ENCODE measurements at regions not wholly inside any gene's neighbourhood (a gene's known extent, or its start where the extent isn't known, plus 50 kb on each side); places are given as distances from the start of the nearest gene placed in this dataset.

DNA sequence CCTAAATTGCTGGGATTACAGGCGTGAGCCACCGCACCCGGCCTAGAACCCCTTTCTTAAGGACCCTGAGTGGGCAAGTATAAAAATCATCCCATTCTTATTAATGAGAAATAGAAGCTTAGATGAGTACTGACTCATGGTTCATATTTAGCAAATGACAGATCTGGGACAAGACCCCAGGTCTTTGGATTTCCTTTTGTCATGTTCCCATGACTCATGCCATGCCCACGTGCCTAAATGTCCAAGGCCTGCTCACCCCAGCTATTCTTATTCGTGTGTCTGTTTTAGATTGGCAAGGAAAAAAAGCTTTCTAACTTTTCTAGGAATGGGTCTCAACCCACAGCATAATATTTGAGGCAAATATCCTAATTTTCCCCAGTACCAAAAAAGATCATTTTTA lies 57.7 kb upstream of the RPS23 start:
- no peak for TF ChIP-seq CTCF (IDR thresholded peaks at IDR 0.05; ENCODE audit: low read depth, low read length, missing control alignments)

DNA sequence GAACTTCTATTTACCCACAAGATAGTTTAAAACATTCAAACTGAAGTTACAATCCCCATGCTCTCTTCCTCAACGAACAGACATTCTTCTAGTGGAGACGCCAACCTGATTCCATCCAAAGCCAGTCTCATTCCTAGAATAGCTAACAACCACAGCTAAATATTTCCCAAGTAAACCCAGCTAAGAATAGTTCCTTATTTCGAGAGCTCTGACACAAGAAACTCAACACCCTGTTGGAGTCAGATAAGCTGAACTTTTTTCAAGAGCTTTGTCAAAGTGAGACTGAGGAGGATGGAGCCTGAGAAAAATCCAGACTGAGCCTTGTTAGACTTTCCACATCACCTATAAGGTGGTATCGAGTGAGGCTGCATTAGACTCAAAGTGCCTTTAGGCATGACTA lies 56.7 kb upstream of the RPS23 start:
- TF ChIP-seq CTCF (IDR thresholded peaks at IDR 0.05; ENCODE audit: low read depth, low read length, missing control alignments): no peak
- Histone ChIP-seq H3K27me3 (replicated peaks) (no peaks in the 10 kb centered on the region), H3K4me3 (ENCODE audit: low read depth, low read length) (no peak overlapping the region), H3K36me3 (replicated peaks) (no peaks in the 10 kb centered on the region), H3K27ac (peak overlapping the region; percentile 90)
- peak; percentile 86 for DNase-seq
- in situ Hi-C loops (cut with HindIII; ENCODE audit: low pct_ligation_motif_present, low sequenced_read_pairs): no loop called here

More for the DNA sequence above, 57.7 kb upstream of the RPS23 start:
- DNase-seq: peak; percentile 71
- H3K4me3 ChIP-seq (ENCODE audit: low read depth, low read length): no peak overlapping the region
- in situ Hi-C loops (cut with HindIII; ENCODE audit: low pct_ligation_motif_present, low sequenced_read_pairs): no loop called here
- H3K27ac ChIP-seq: peak overlapping the region; percentile 90
- no peaks in the 10 kb centered on the region for H3K36me3 ChIP-seq (replicated peaks)
- H3K27me3 ChIP-seq (replicated peaks): no peaks in the 10 kb centered on the region

- in situ Hi-C loops (cut with HindIII; ENCODE audit: low pct_ligation_motif_present, low sequenced_read_pairs): no loop called here
- Histone ChIP-seq H3K36me3 (replicated peaks) (no peaks in the 10 kb centered on the region), H3K27me3 (replicated peaks) (no peaks in the 10 kb centered on the region), H3K27ac (peak overlapping the region; percentile 90), H3K4me3 (ENCODE audit: low read depth, low read length) (no peak overlapping the region)
- no peak for DNase-seq
- no peak for TF ChIP-seq CTCF (IDR thresholded peaks at IDR 0.05; ENCODE audit: low read depth, low read length, missing control alignments)
Observed at GRCh38 chr5:82334085-82334692, 56.0 kb upstream of the RPS23 start.

GRCh38 chr5:82332886-82333615 lies 54.9 kb upstream of the RPS23 start:
- H3K36me3 ChIP-seq (replicated peaks): no peaks in the 10 kb centered on the region
- H3K27me3 ChIP-seq (replicated peaks): no peaks in the 10 kb centered on the region
- TF ChIP-seq CTCF (IDR thresholded peaks at IDR 0.05; ENCODE audit: low read depth, low read length, missing control alignments): no peak
- peak overlapping the region; percentile 67 for H3K27ac ChIP-seq
- peak; percentile 54 for DNase-seq
- in situ Hi-C loops (cut with HindIII; ENCODE audit: low pct_ligation_motif_present, low sequenced_read_pairs): no loop called here
- H3K4me3 ChIP-seq (ENCODE audit: low read depth, low read length): no peak overlapping the region

- TF ChIP-seq CTCF (IDR thresholded peaks at IDR 0.05; ENCODE audit: low read depth, low read length, missing control alignments): no peak
- peak; percentile 23 for DNase-seq
- Histone ChIP-seq H3K36me3 (replicated peaks) (no peaks in the 10 kb centered on the region), H3K27me3 (replicated peaks) (no peaks in the 10 kb centered on the region), H3K4me3 (ENCODE audit: low read depth, low read length) (no peak overlapping the region), H3K27ac (peak overlapping the region; percentile 67)
- in situ Hi-C loops (cut with HindIII; ENCODE audit: low pct_ligation_motif_present, low sequenced_read_pairs): no loop called here
Observed at GRCh38 chr5:82332064-82332855, 54.1 kb upstream of the RPS23 start.
